Type B pancreatic cell (in vitro differentiated cells): ENCODE measurements at regions not wholly inside any gene's neighbourhood (a gene's known extent, or its start where the extent isn't known, plus 50 kb on each side); places are given as distances from the start of the nearest gene placed in this dataset.
"Not testable (repeated sequence)": the region's sequence is repeated elsewhere in the genome, so short reads cannot be mapped to it uniquely, and the experiment has no call there.

Experiments
- DNase-seq: peaks from one replicate; pipeline ENCODE4 v3.0.0; 2021; ENCODE audit warnings: mixed read lengths; ENCODE audit not compliant: unreplicated experiment; ENCODE audit errors: extremely low spot score
- H3K27ac Mint-ChIP-seq: 2 replicates; pipeline ENCODE4 v1.8.0; 2021; ENCODE audit warnings: mild to moderate bottlenecking, mixed read lengths
- H3K27me3 Mint-ChIP-seq: 2 replicates; pipeline ENCODE4 v1.8.0; 2021; ENCODE audit warnings: mixed read lengths
- H3K36me3 Mint-ChIP-seq: 2 replicates; pipeline ENCODE4 v1.8.0; 2021; ENCODE audit warnings: mixed read lengths
- H3K4me1 Mint-ChIP-seq: one replicate; pipeline ENCODE4 v1.8.0; 2021; ENCODE audit warnings: mixed read lengths; ENCODE audit not compliant: unreplicated experiment
- H3K4me3 Mint-ChIP-seq: 2 replicates; pipeline ENCODE4 v1.8.0; 2021; ENCODE audit warnings: mild to moderate bottlenecking, mixed read lengths
- H3K9me3 Mint-ChIP-seq: 2 replicates; pipeline ENCODE4 v1.8.0; 2021; ENCODE audit warnings: mixed read lengths
- CTCF ChIP-seq: fragments of 200-600 bp; sonication (generic); conservative IDR thresholded peaks from 2 replicates; pipeline ENCODE4 v1.5.0; 2021; ENCODE audit warnings: antibody characterized with exemption, mild to moderate bottlenecking

GRCh38 chr7:145817687-145818086, 298.9 kb upstream of the CNTNAP2 start:
- H3K4me3 Mint-ChIP-seq, result no peak overlapping the region
- H3K36me3 Mint-ChIP-seq, result no peaks in the 10 kb centered on the region
- no peaks in the 10 kb centered on the region for H3K9me3 Mint-ChIP-seq
- TF ChIP-seq CTCF, result no peak
- DNase-seq, result no peak
- H3K27me3 Mint-ChIP-seq, result no peaks in the 10 kb centered on the region
- no peaks in the 10 kb centered on the region for H3K4me1 Mint-ChIP-seq
- H3K27ac Mint-ChIP-seq, result no peak overlapping the region

GRCh38 chr7:145812218-145812617, 304.4 kb upstream of the CNTNAP2 start:
- TF ChIP-seq CTCF, result no peak
- H3K9me3 Mint-ChIP-seq, result no peaks in the 10 kb centered on the region
- H3K27ac Mint-ChIP-seq, result no peak overlapping the region
- no peak for DNase-seq
- H3K4me1 Mint-ChIP-seq, result no peaks in the 10 kb centered on the region
- H3K4me3 Mint-ChIP-seq, result no peak overlapping the region
- no peaks in the 10 kb centered on the region for H3K27me3 Mint-ChIP-seq
- H3K36me3 Mint-ChIP-seq, result no peaks in the 10 kb centered on the region

- not testable (repeated sequence) for DNase-seq, H3K27ac Mint-ChIP-seq, H3K4me3 Mint-ChIP-seq, H3K4me1 Mint-ChIP-seq, H3K27me3 Mint-ChIP-seq, H3K36me3 Mint-ChIP-seq, H3K9me3 Mint-ChIP-seq
Observed at GRCh38 chr7:145805496-145805895, 311.1 kb upstream of the CNTNAP2 start.

GRCh38 chr7:145797507-145797906, 319.1 kb upstream of the CNTNAP2 start:
- H3K9me3 Mint-ChIP-seq, result no peaks in the 10 kb centered on the region

GRCh38 chr7:145795132-145795531, 321.5 kb upstream of the CNTNAP2 start:
- H3K36me3 Mint-ChIP-seq, result no peaks in the 10 kb centered on the region
- H3K9me3 Mint-ChIP-seq, result no peaks in the 10 kb centered on the region
- H3K4me1 Mint-ChIP-seq, result no peaks in the 10 kb centered on the region
- DNase-seq, result no peak
- no peak overlapping the region for H3K4me3 Mint-ChIP-seq
- no peak overlapping the region for H3K27ac Mint-ChIP-seq
- no peaks in the 10 kb centered on the region for H3K27me3 Mint-ChIP-seq
- no peak for TF ChIP-seq CTCF

More at GRCh38 chr7:145797507-145797906, 319.1 kb upstream of the CNTNAP2 start:
- no peaks in the 10 kb centered on the region for H3K36me3 Mint-ChIP-seq
- H3K27ac Mint-ChIP-seq, result no peak overlapping the region
- TF ChIP-seq CTCF, result no peak
- H3K4me3 Mint-ChIP-seq, result no peak overlapping the region
- no peaks in the 10 kb centered on the region for H3K27me3 Mint-ChIP-seq
- no peaks in the 10 kb centered on the region for H3K4me1 Mint-ChIP-seq
- DNase-seq, result no peak

- no peak for TF ChIP-seq CTCF
- H3K4me3 Mint-ChIP-seq, result no peak overlapping the region
- no peaks in the 10 kb centered on the region for H3K4me1 Mint-ChIP-seq
- H3K27ac Mint-ChIP-seq, result no peak overlapping the region
- no peaks in the 10 kb centered on the region for H3K27me3 Mint-ChIP-seq
- H3K9me3 Mint-ChIP-seq, result no peaks in the 10 kb centered on the region
- DNase-seq, result no peak
- H3K36me3 Mint-ChIP-seq, result no peaks in the 10 kb centered on the region
Observed at GRCh38 chr7:145784809-145785780, 331.5 kb upstream of the CNTNAP2 start.

GRCh38 chr7:145781388-145781787, 335.2 kb upstream of the CNTNAP2 start:
- not testable (repeated sequence) for H3K9me3 Mint-ChIP-seq, DNase-seq, H3K27me3 Mint-ChIP-seq, H3K27ac Mint-ChIP-seq, H3K36me3 Mint-ChIP-seq, H3K4me3 Mint-ChIP-seq, H3K4me1 Mint-ChIP-seq
